ENCODE measurements at regions not wholly inside any gene's neighbourhood (a gene's known extent, or its start where the extent isn't known, plus 50 kb on each side); places are given as distances from the start of the nearest gene placed in this dataset.
"Not testable (repeated sequence)": the region's sequence is repeated elsewhere in the genome, so short reads cannot be mapped to it uniquely, and the experiment has no call there.

GRCh38 chr17:26936645-26937044 lies 357.3 kb upstream of the WSB1 start:
- intact Hi-C loops (cut with DNase I); DNase-seq (ENCODE audit: low spot score): not testable (repeated sequence)

- intact Hi-C loops (cut with DNase I); DNase-seq (ENCODE audit: low spot score): not testable (repeated sequence)
Observed at GRCh38 chr17:26937750-26938322, 356.1 kb upstream of the WSB1 start.

- intact Hi-C loops (cut with DNase I); DNase-seq (ENCODE audit: low spot score): not testable (repeated sequence)
Observed at GRCh38 chr17:26939755-26940154, 354.2 kb upstream of the WSB1 start.

GRCh38 chr17:26940587-26940986 lies 353.3 kb upstream of the WSB1 start:
- intact Hi-C loops (cut with DNase I); DNase-seq (ENCODE audit: low spot score): not testable (repeated sequence)

- peak; percentile 81 for DNase-seq (ENCODE audit: low spot score)
- intact Hi-C loops (cut with DNase I): no loop called here
Observed at GRCh38 chr17:26962255-26963162, 331.4 kb upstream of the WSB1 start.

- no peak for DNase-seq (ENCODE audit: low spot score)
Observed at GRCh38 chr17:26963163-26963503, 330.8 kb upstream of the WSB1 start.

GRCh38 chr17:26965898-26966624 lies 327.9 kb upstream of the WSB1 start:
- DNase-seq (ENCODE audit: low spot score); intact Hi-C loops (cut with DNase I): not testable (repeated sequence)

More at GRCh38 chr17:26963163-26963503, 330.8 kb upstream of the WSB1 start:
- intact Hi-C loops (cut with DNase I): no loop called here

- DNase-seq (ENCODE audit: low spot score); intact Hi-C loops (cut with DNase I): not testable (repeated sequence)
Observed at GRCh38 chr17:26966625-26967179, 327.2 kb upstream of the WSB1 start.

GRCh38 chr17:26981845-26982425 lies 312.0 kb upstream of the WSB1 start:
- intact Hi-C loops (cut with DNase I); DNase-seq (ENCODE audit: low spot score): not testable (repeated sequence)

GRCh38 chr17:26982563-26982962 lies 311.4 kb upstream of the WSB1 start:
- intact Hi-C loops (cut with DNase I); DNase-seq (ENCODE audit: low spot score): not testable (repeated sequence)

- DNase-seq (ENCODE audit: low spot score); intact Hi-C loops (cut with DNase I): not testable (repeated sequence)
Observed at GRCh38 chr17:26987851-26988250, 306.1 kb upstream of the WSB1 start.

GRCh38 chr17:26994648-26995047 lies 299.3 kb upstream of the WSB1 start:
- intact Hi-C loops (cut with DNase I); DNase-seq (ENCODE audit: low spot score): not testable (repeated sequence)

- intact Hi-C loops (cut with DNase I): not testable (repeated sequence)
Observed at GRCh38 chr17:26996146-26996916, 297.6 kb upstream of the WSB1 start.

GRCh38 chr17:27007734-27008531 lies 286.0 kb upstream of the WSB1 start:
- intact Hi-C loops (cut with DNase I); DNase-seq (ENCODE audit: low spot score): not testable (repeated sequence)

More at GRCh38 chr17:26996146-26996916, 297.6 kb upstream of the WSB1 start:
- DNase-seq (ENCODE audit: low spot score): not testable (repeated sequence)

GRCh38 chr17:27009087-27009486 lies 284.8 kb upstream of the WSB1 start:
- no peak for DNase-seq (ENCODE audit: low spot score)
- intact Hi-C loops (cut with DNase I): no loop called here

- intact Hi-C loops (cut with DNase I); DNase-seq (ENCODE audit: low spot score): not testable (repeated sequence)
Observed at GRCh38 chr17:27010138-27010537, 283.8 kb upstream of the WSB1 start.

GRCh38 chr17:27030552-27030951 lies 263.4 kb upstream of the WSB1 start:
- DNase-seq (ENCODE audit: low spot score); intact Hi-C loops (cut with DNase I): not testable (repeated sequence)

- DNase-seq (ENCODE audit: low spot score): no peak
- intact Hi-C loops (cut with DNase I): no loop called here
Observed at GRCh38 chr17:27038676-27039075, 255.2 kb upstream of the WSB1 start.
